ENCODE measurements at regions not wholly inside any gene's neighbourhood (a gene's known extent, or its start where the extent isn't known, plus 50 kb on each side); places are given as distances from the start of the nearest gene placed in this dataset.

DNA sequence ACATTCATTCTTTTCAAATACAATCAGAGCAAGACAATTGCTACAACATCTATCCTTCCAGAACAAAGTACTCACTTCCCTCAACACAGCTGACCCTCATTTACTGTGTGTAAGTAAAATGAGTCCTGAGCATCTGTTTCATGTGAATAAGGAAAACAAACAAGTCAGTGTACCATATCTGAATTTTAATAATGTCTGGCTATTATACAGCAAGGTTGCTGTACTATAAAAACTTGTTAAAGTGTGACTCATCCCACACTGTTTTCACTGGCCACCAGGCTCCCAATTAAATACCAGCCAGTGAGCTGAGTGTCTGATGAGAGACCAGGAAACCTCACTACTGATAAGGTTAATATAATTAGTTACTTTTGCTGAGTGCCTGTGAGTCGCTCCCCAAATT, 339.8 kb downstream of the AGTPBP1 start:
- Histone ChIP-seq H3K27ac (ENCODE audit: low read length) (no peak overlapping the region), H3F3A (ENCODE audit: insufficient read depth, low read length, poor library complexity, severe bottlenecking) (no peaks in the 10 kb centered on the region), H3K9ac (ENCODE audit: low read length) (no peak overlapping the region), H3K36me3 (ENCODE audit: insufficient read depth, low read length) (no peaks in the 10 kb centered on the region), H3K9me3 (ENCODE audit: low read length) (no peaks in the 10 kb centered on the region), H4K20me1 (ENCODE audit: insufficient read depth) (no peaks in the 10 kb centered on the region), H3K27me3 (ENCODE audit: insufficient read depth, low read depth, low read length) (no peaks in the 10 kb centered on the region), H3K4me3 (ENCODE audit: low read length) (no peak overlapping the region), H2AFZ (ENCODE audit: low read depth, low read length) (no peak overlapping the region), H3K4me2 (ENCODE audit: low read length) (no peak overlapping the region), H3K9me2 (ENCODE audit: insufficient read depth, low read length) (no peaks in the 10 kb centered on the region), H3K79me2 (replicated peaks; ENCODE audit: insufficient read depth, low read length) (no peaks in the 10 kb centered on the region)
- TF ChIP-seq TAF1 (IDR thresholded peaks at IDR 0.05; ENCODE audit: low read depth) = no peak
- no peak for TF ChIP-seq POLR2AphosphoS5 (IDR thresholded peaks at IDR 0.05)
- TF ChIP-seq RAD21 (conservative IDR thresholded peaks at IDR 0.05) = no peak
- TF ChIP-seq MXI1 (conservative IDR thresholded peaks at IDR 0.05; ENCODE audit: poor library complexity, severe bottlenecking) = no peak
- TF ChIP-seq, protein P1, sequence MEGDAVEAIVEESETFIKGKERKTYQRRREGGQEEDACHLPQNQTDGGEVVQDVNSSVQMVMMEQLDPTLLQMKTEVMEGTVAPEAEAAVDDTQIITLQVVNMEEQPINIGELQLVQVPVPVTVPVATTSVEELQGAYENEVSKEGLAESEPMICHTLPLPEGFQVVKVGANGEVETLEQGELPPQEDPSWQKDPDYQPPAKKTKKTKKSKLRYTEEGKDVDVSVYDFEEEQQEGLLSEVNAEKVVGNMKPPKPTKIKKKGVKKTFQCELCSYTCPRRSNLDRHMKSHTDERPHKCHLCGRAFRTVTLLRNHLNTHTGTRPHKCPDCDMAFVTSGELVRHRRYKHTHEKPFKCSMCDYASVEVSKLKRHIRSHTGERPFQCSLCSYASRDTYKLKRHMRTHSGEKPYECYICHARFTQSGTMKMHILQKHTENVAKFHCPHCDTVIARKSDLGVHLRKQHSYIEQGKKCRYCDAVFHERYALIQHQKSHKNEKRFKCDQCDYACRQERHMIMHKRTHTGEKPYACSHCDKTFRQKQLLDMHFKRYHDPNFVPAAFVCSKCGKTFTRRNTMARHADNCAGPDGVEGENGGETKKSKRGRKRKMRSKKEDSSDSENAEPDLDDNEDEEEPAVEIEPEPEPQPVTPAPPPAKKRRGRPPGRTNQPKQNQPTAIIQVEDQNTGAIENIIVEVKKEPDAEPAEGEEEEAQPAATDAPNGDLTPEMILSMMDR (IDR thresholded peaks at IDR 0.05; ENCODE audit: poor library complexity, severe bottlenecking) = no peak
- TF ChIP-seq SMC3 (conservative IDR thresholded peaks at IDR 0.05; ENCODE audit: poor library complexity) = no peak
- no peak for TF ChIP-seq EZH2 (IDR thresholded peaks at IDR 0.05; ENCODE audit: borderline replicate concordance, insufficient read depth, low read length, poor library complexity, severe bottlenecking)
- TF ChIP-seq EP300 (conservative IDR thresholded peaks at IDR 0.05; ENCODE audit: poor library complexity, severe bottlenecking) = no peak
- TF ChIP-seq, protein P2, sequence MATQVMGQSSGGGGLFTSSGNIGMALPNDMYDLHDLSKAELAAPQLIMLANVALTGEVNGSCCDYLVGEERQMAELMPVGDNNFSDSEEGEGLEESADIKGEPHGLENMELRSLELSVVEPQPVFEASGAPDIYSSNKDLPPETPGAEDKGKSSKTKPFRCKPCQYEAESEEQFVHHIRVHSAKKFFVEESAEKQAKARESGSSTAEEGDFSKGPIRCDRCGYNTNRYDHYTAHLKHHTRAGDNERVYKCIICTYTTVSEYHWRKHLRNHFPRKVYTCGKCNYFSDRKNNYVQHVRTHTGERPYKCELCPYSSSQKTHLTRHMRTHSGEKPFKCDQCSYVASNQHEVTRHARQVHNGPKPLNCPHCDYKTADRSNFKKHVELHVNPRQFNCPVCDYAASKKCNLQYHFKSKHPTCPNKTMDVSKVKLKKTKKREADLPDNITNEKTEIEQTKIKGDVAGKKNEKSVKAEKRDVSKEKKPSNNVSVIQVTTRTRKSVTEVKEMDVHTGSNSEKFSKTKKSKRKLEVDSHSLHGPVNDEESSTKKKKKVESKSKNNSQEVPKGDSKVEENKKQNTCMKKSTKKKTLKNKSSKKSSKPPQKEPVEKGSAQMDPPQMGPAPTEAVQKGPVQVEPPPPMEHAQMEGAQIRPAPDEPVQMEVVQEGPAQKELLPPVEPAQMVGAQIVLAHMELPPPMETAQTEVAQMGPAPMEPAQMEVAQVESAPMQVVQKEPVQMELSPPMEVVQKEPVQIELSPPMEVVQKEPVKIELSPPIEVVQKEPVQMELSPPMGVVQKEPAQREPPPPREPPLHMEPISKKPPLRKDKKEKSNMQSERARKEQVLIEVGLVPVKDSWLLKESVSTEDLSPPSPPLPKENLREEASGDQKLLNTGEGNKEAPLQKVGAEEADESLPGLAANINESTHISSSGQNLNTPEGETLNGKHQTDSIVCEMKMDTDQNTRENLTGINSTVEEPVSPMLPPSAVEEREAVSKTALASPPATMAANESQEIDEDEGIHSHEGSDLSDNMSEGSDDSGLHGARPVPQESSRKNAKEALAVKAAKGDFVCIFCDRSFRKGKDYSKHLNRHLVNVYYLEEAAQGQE (IDR thresholded peaks at IDR 0.05; ENCODE audit: borderline replicate concordance) = no peak

DNA sequence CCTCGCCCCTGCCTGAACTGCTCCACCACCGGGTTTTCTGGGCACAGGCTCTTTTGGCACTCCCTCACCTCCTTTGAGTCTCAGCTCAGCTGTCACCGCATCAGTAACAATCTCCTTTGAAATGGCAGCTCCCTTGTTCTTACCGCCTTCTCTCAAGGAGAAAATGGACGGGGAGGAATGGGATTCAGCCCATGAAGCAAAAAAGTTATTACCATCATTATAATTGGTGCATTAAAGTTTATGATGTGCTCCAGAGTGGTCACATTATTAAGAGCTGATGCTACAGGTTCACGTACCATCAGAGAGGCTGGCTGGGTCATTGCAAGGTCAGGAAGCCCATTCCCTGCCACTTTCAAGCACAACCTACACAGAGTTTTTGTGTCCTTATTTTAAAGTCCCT, 344.7 kb downstream of the AGTPBP1 start:
- TF ChIP-seq, protein P2 (IDR thresholded peaks at IDR 0.05; ENCODE audit: borderline replicate concordance) = no peak
- TF ChIP-seq RAD21 (conservative IDR thresholded peaks at IDR 0.05) (no peak), EP300 (conservative IDR thresholded peaks at IDR 0.05; ENCODE audit: poor library complexity, severe bottlenecking) (no peak), SMC3 (conservative IDR thresholded peaks at IDR 0.05; ENCODE audit: poor library complexity) (no peak), POLR2AphosphoS5 (IDR thresholded peaks at IDR 0.05) (no peak)
- no peak overlapping the region for H3K9ac ChIP-seq (ENCODE audit: low read length)
- H3K79me2 ChIP-seq (replicated peaks; ENCODE audit: insufficient read depth, low read length) = no peaks in the 10 kb centered on the region
- no peaks in the 10 kb centered on the region for H3F3A ChIP-seq (ENCODE audit: insufficient read depth, low read length, poor library complexity, severe bottlenecking)
- no peaks in the 10 kb centered on the region for H3K36me3 ChIP-seq (ENCODE audit: insufficient read depth, low read length)
- H3K27me3 ChIP-seq (ENCODE audit: insufficient read depth, low read depth, low read length) = no peaks in the 10 kb centered on the region
- H2AFZ ChIP-seq (ENCODE audit: low read depth, low read length) = no peak overlapping the region
- H3K9me2 ChIP-seq (ENCODE audit: insufficient read depth, low read length) = no peaks in the 10 kb centered on the region
- H3K4me2 ChIP-seq (ENCODE audit: low read length) = no peak overlapping the region
- no peaks in the 10 kb centered on the region for H3K9me3 ChIP-seq (ENCODE audit: low read length)
- H3K4me3 ChIP-seq (ENCODE audit: low read length) = no peak overlapping the region
- no peaks in the 10 kb centered on the region for H4K20me1 ChIP-seq (ENCODE audit: insufficient read depth)
- no peak overlapping the region for H3K27ac ChIP-seq (ENCODE audit: low read length)
